Neutrophil (primary cell): ENCODE measurements at regions not wholly inside any gene's neighbourhood (a gene's known extent, or its start where the extent isn't known, plus 50 kb on each side); places are given as distances from the start of the nearest gene placed in this dataset.

Source experiments
- H3K27ac ChIP-seq: fragments of 200-600 bp; sonication (generic); 2 replicates; pipeline ENCODE4 v1.5.1; 2016; ENCODE audit warnings: mild to moderate bottlenecking, moderate library complexity
- H3K27me3 ChIP-seq: fragments of 200-600 bp; sonication (generic); 2 replicates; pipeline ENCODE4 v1.6.0; 2016; ENCODE audit warnings: mild to moderate bottlenecking
- H3K36me3 ChIP-seq: fragments of 200-600 bp; sonication (generic); 2 replicates; pipeline ENCODE4 v1.5.1; 2017
- H3K4me1 ChIP-seq, 2 experiments: fragments of 200-600 bp in 1 of 2; sonication (generic) in 1 of 2; 1 replicate in 1 of 2; 2 replicates in 1 of 2; pipeline versions ENCODE4 v1.5.1 to v1.6.1; 2013 to 2016; ENCODE audit warnings: low read depth in 1 of 2, low read length in 1 of 2, mild to moderate bottlenecking in 1 of 2, moderate library complexity in 1 of 2; ENCODE audit not compliant: control insufficient read depth in 1 of 2, insufficient read depth in 1 of 2
- H3K4me3 ChIP-seq, 2 experiments: fragments of 200-600 bp in 1 of 2; sonication (generic) in 1 of 2; 1 replicate in 1 of 2; 2 replicates in 1 of 2; pipeline ENCODE4 v1.5.1; 2013 to 2016; ENCODE audit warnings: low read depth in 1 of 2, low read length in 1 of 2, mild to moderate bottlenecking in 1 of 2, moderate library complexity in 1 of 2
- H3K9me3 ChIP-seq: fragments of 200-600 bp; sonication (generic); 2 replicates; pipeline ENCODE4 v1.5.1; 2016
- CTCF ChIP-seq: fragments of 200-600 bp; sonication (generic); IDR thresholded peaks from 2 replicates; pipeline ENCODE4 v1.5.1; 2016; ENCODE audit warnings: antibody characterized with exemption

- H3K36me3 ChIP-seq, result no peaks in the 10 kb centered on the region
- H3K27ac ChIP-seq, result no peak overlapping the region
- H3K9me3 ChIP-seq, result no peaks in the 10 kb centered on the region
- no peak for TF ChIP-seq CTCF
- no peaks in the 10 kb centered on the region for H3K27me3 ChIP-seq
- H3K4me3 ChIP-seq, result no peak overlapping the region
- H3K4me1 ChIP-seq, result no peaks in the 10 kb centered on the region
These were observed 335.6 kb downstream of the PRL start for GRCh38 chr6:21961226-21961625.

- H3K27ac ChIP-seq, result no peak overlapping the region
- no peaks in the 10 kb centered on the region for H3K27me3 ChIP-seq
- H3K36me3 ChIP-seq, result no peaks in the 10 kb centered on the region
- no peak overlapping the region for H3K4me3 ChIP-seq
- no peak for TF ChIP-seq CTCF
- no peaks in the 10 kb centered on the region for H3K9me3 ChIP-seq
- no peaks in the 10 kb centered on the region for H3K4me1 ChIP-seq
These were observed 331.8 kb downstream of the PRL start for GRCh38 chr6:21965016-21965415.

GRCh38 chr6:21965953-21966539, 330.8 kb downstream of the PRL start:
- no peaks in the 10 kb centered on the region for H3K27me3 ChIP-seq
- H3K4me3 ChIP-seq, result no peak overlapping the region
- H3K4me1 ChIP-seq, result no peaks in the 10 kb centered on the region
- no peak overlapping the region for H3K27ac ChIP-seq
- no peak for TF ChIP-seq CTCF
- no peaks in the 10 kb centered on the region for H3K9me3 ChIP-seq
- no peaks in the 10 kb centered on the region for H3K36me3 ChIP-seq

- Histone ChIP-seq H3K4me3 (no peak overlapping the region), H3K27me3 (no peaks in the 10 kb centered on the region), H3K4me1 (no peaks in the 10 kb centered on the region), H3K36me3 (no peaks in the 10 kb centered on the region), H3K27ac (no peak overlapping the region), H3K9me3 (no peaks in the 10 kb centered on the region)
- TF ChIP-seq CTCF, result no peak
These were observed 329.5 kb downstream of the PRL start for GRCh38 chr6:21967056-21967974.

GRCh38 chr6:21968411-21968810, 328.4 kb downstream of the PRL start:
- TF ChIP-seq CTCF, result no peak
- Histone ChIP-seq H3K36me3 (no peaks in the 10 kb centered on the region), H3K4me1 (no peaks in the 10 kb centered on the region), H3K4me3 (no peak overlapping the region), H3K27me3 (no peaks in the 10 kb centered on the region), H3K9me3 (no peaks in the 10 kb centered on the region), H3K27ac (no peak overlapping the region)
